Activated T-cell treated with anti-CD3 and anti-CD28 coated beads for 1 hour (primary cell): ENCODE measurements at regions not wholly inside any gene's neighbourhood (a gene's known extent, or its start where the extent isn't known, plus 50 kb on each side); places are given as distances from the start of the nearest gene placed in this dataset.
"Not testable (repeated sequence)": the region's sequence is repeated elsewhere in the genome, so short reads cannot be mapped to it uniquely, and the experiment has no call there.

Source experiments
- DNase-seq: peaks from one replicate; pipeline ENCODE4 v3.0.0-alpha.2; 2020; ENCODE audit warnings: low read depth

DNA sequence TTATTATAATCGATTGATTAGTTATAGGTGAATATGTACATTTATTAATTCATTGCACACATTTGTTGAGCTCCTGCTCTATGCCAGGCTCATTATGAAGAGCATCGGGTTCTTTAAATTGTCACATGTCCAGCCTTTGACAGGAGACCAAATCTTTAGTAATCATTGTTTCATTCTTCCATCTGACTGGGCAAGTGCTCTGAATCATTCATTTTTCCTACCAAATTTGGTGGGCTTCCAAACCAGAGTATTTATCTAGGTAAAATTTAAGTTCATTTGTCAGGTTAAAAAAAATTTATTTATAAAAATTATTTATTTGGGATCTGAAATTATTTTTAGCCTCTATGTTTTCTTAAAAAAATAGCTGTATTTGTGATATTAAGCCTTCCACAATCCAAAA, 404.9 kb upstream of the MMS22L start:
- DNase-seq, result no peak

DNA sequence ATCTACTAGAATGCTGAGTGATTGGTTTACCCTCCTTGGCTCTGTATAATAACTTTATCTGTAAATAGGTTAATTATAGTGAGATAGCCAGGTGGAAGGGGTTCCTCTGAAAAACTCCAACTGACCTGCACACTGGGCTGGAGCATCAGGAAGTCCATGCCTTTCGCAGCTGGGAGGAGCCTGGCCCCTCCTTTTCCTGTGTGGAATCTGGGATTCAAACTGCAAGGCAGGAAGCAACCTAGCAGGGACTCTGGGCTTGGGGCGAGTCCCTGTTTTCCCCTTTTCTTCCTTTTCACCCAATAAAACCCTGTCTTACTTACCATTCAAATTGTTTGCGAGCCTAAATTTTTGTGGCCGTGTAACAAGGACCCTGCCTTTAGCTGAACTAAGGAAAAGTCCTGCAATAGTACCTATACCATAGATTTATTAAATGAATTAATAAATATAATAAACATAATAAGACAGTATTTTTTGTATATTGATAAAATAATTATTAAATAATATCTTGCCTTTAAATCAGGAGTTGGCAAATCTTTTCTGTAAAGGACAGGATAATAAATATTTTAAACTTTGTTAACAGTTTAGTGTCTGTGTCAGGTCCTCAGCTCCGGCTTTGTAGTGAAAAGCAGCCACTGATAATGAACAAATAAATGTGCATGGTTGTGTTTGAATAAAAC, 406.2 kb upstream of the MMS22L start:
- DNase-seq, result no peak

DNA sequence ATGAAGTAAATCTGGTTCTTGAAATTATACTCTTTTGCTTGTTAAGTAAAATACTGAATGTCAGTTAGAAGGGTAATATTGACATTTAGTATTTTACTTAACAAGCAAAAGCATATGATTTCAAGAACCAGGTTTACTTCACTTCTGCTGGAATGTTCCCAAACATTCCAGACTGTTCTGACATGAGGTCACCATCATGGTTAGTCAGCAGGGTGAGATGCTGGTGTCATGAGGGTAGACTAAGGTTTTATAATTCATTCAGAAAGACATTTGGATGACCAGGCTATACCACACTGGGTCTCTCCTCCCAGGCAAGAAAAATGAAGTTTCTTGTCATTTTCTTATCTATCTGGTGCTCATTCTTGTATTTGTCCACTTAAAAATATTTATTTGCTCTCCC, 414.4 kb upstream of the MMS22L start:
- no peak for DNase-seq

DNA sequence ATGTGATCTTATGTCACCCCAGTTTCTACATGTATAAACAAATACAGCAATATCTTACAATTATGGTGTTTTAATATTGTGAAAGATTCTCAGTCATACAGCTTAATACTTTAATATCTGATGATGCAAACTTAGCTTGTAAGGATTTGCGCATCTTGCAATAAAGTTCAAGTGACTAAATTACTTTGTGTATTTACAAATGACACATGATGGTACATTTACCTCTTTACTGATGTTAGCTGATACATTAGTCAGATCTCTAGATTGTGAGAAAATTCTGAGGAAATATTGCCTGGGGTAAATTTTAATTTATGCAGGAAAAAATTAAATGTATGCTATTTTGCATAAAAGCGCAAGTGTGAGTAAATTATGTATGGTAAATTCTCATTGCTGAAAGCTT, 418.8 kb upstream of the MMS22L start:
- no peak for DNase-seq

DNA sequence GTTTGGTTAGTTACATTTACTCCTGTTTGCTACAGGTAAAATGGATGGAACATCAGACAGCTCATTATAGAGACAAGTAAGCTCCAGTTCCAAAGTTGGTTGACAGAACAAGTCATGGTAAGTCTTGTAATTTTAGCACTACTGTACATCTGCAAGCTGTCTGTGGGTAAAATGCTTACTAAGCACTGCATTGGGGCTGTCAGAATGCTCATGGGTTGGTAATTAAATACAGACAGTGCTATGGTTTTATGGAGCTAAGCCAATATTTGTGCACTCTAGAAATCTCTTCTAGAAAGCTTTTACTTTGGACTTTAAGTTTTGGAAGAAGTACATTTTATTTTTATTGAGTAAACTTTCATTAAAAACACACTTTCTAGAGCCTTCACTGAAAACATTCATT, 419.2 kb upstream of the MMS22L start:
- no peak for DNase-seq

DNA sequence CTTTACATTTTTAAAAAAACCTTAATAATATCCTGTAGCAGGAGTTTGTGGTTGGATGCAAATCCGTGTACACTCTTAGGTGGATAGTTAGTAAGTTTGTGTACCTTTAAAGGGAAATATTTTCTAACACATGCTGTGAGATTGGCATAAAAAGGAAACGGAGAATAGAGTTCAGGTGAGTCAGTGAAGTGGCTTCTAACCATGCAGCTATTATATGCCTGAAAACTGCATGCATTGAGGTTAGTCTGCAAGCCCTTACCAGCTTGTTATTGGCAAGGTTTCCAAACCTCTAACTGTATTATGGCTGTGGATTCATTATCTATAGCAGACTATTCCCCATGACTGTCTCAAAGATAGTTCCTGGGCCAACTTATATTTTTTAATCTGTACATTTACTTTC, 420.6 kb upstream of the MMS22L start:
- DNase-seq, result no peak

DNA sequence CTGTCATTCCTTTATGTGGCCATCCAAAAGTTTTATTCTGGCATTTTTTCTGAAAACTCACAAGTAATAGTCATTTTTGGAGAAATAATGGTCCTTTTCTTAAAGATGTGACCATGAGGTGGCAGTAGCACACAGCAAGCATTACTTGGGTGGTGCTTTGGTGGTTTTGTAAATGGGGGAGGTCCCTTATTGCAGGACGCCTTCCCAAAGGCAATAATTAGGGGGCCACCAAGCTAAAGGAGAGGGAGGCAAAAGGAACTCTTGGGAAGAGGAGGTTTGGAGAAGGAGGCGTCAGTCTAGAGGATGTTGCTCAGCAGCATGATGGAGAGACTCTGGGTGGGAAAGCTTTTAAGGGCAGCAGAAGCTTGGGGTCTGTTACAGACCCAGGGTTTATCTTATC, 422.6 kb upstream of the MMS22L start:
- DNase-seq, result no peak

DNA sequence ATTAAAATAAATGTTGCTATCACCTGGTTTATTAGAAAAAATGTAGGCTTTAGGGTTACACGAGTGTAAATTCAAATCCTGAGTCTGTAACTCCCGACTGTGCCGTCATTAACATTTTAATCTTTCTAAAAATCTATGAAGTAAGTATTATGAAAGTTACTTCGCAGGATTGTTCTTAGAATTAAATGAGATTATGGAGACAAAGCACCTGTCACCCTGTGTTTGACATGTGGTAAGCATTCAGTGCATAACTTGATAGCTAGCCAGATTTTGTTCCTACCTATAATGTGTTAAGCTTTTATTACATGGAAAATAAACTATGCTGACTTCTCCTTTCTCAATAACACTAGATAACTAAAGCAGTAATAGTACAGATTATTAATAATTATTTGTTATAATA, 429.7 kb upstream of the MMS22L start:
- DNase-seq, result no peak

DNA sequence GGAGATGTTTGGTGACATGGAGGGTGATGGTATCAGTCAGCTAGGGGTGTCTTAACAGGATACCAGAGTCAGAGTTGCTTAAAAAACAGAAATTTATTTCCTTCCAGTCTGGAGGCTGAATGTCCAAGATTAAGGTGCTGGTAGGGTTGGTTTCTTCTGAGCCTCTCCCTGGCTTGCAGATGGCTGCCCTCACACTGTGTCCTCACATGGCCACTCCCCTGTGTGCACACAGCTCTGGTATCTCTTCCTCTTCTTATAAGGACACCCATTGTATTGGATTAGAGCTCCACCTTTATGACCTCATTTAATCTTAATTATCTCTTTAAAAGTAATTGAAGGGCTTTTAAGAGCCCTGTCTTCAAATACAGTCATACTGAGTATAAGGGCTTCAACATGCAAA, 431.8 kb upstream of the MMS22L start:
- no peak for DNase-seq

DNA sequence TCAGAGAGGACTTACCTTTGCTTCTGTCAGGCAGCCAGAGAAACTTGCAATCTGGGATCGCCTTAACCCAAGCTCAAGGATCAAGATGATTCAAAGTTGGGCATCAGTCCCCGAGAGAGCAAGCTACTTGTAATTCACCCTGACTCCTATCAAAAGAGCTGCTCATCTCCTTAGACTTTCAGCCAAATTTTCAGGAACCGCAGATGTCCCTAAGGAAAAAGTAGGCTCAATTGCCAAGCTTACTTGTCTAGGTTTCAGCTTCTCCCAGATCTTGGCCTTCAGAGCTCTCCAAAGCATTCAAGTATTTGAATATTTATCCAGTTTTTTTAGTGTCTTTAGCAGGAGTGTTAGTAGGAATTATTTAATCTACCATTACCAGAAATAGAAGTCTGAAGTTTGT, 434.1 kb upstream of the MMS22L start:
- no peak for DNase-seq

DNA sequence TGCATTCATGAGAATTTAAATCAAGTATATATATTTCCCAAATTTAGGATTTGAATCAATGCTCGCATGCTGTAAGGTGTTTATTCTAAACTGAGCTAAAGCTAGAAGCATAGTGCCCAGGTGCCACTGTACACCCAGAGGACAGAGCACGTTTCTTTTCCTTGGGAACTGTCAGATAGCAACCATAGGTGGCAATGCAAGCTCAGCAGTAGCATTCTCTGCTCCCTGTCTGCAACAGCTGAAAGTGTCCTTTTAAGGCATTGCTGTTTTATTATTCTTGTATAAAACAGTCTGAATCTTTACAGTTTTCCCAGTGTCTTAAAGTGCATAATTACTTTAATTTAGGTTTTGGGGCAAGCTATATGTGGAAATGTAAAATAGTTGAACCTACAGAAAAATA, 443.4 kb upstream of the MMS22L start:
- DNase-seq, result no peak

DNA sequence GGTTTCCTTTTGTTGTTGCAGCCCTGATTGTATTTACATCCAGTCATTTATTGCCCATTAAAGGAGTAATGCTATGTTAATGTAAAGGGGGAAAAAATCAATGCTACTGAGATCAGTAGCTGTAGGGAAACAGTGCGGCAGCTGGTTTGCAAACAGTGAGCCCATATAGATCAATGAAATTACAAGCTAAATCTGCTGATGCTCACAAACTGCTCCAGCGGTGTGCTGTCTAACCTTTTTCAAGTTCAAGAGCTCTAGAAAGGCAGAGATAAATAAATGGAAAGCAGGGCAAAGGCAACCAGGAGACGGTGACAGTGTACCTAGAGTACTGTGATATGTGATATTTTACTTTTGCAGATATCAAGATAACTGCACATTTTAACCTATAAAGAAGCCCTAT, 449.0 kb upstream of the MMS22L start:
- no peak for DNase-seq

DNA sequence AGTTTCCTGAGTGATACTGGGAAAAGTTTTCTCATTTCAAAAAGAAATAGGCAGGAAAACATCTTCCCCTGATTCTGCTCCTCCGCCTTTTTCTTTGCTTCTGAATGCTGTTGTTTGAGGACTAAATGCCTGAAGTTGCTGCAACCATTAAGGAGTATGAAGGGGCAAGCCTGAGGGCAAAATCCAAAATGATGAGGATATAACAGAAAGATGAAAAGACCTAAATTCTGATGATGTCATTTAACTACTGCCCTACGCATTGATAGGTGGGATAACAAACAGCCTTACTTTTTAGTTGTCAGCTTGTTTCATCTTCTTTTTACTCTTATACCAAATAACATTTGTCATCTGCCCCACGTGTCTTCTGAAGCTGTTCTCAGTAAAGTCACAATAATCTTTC, 474.6 kb upstream of the MMS22L start:
- no peak for DNase-seq

DNA sequence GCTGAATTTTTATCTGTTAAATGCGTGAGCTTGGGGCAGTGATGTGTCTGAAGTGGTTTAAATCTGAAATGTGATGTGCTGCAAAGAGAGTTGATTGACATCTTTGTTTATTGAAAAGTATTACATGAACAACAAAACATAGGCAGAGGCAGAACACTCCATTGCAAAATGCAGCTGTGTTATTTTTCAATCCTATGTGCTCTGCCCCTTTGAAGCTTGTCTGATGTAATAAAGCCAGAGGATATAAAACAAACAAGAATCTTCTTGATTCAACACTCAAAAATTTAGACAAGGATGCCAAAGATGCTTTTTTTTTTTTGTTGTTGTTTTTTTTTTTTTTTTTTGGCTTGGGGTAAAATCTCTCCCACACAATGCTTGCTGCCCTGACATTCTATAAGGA, 482.4 kb upstream of the MMS22L start:
- DNase-seq, result no peak

DNA sequence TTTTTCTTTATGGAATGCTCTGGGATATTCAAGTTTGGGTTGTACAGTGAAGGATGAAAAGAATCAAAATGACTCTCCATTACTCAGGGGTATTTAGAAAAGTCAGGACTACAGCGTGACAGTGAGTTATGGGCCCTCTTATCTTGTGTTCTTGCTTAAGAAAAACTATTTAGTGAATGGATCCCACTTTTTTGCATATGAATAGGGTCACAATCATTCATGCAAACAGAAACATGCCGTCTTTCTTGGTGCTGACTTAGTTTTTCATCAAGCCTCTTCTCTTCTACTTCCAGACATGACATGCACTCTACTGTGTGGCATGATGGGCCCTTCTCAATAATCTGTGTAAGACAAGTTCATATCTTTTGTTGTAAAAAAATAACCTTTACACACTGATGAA, 488.4 kb upstream of the MMS22L start:
- no peak for DNase-seq

DNA sequence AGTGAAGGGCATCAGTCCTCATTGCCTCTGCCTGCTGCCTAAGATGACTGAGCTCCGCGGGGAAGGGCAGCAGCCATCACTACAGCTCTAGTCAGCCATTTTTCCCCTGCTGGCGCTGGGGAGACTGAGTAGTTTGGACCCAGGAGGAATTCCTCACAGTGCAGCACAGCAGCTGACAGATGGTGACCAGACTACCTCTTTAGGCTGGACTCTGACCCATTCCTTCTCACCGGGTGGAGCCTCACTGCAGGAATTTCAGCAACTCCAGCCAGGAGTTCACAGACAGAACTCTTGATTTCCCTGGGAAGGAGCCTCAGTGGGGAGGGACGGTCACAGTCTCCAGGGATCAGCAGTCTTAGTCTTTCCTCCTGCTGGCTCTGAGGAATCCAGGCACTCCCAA, 492.0 kb upstream of the MMS22L start:
- no peak for DNase-seq

DNA sequence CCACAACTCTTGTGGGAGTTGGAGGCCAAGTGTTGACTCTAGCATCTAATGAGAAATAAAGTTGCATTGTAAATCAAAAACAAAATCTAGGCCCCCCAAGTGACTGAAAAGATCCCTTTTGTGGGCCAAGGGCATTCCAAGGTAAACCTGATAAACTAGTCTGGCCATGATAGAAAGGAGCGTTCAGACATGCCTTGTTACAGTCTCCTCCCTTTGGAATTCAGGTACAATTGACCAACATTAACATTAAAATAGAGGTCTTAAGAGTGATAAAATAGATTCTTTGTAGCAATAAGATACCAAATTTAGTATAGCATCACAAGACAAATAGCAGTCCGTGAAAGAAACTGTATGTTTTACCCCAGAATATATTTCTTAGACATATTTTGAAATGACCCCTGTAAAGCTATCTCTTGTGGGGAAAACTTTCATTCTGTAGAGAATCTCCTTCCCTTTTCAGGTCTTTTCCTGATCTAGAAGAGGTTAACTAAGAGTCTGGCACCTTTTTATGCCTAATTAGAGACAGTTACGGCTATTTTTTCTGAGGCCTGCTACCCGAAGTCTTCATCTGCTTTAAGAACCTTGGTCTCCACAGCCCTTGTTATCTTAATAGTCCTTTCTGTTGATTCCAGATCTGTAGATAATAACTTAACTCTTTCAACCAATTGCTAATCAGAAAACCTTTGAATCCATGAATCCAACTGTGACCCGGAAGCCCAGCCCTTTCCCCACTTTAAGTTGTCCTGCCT, 495.4 kb upstream of the MMS22L start:
- DNase-seq, result no peak

DNA sequence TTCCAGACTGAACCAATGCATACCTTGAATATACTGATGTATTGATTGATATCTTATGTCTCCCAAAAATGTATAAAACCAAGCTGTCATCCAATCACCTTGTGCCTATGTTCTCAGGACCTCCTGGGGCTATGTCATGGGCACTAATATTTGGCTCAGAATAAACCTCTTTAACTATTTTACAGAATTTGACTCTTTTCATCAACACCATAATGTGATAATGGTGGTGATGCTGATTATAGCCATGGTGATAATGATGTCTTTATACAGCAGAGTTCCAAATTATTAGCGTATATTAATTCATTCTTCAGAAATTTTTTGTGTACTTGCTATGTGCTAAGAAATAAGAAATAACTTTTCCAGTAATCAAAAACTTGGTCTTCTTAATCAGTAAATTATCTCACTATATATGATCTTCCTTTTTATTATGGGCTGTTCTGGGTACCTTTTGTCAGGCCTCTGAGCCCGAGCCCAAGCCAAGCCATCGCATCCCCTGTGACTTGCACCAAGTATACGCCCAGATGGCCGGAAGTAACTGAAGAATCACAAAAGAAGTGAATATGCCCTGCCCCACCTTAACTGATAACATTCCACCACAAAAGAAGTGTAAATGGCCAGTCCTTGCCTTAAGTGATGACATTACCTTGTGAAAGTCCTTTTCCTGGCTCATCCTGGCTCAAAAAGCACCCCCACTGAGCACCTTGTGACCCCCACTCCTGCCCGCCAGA, 496.2 kb upstream of the MMS22L start:
- not testable (repeated sequence) for DNase-seq

DNA sequence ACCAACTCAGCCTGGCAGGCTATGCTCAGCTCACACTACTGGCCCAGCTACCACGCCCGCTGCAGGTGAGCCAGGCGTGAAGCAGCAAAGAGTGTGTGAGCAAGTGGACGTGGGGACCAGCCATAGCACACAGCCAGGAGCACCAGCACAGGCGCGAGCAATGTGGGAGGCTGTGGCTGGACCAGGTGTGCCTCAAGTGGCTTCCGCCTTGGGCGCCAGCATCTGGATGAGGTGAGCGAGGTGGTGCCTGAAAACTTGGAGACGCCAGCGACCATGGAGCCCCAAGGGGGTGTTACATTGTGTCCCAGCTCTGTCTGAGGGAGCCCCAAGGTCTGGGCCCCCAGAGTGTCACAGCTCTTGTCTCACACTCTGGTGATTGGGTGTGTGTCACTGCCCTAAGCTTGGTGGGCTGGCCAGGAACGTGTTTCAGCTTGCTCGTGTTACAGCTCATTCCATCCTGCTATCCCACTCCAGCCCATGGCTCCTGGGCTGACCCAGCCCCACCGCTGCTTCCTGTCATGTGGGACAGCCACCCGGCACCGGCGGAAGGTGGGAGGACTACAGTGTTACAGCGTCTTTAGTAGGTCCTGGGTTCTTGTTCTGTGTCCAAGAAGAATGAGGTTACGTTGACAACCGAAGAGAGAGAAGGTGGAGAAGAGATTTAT, 508.0 kb upstream of the MMS22L start:
- DNase-seq, result no peak

DNA sequence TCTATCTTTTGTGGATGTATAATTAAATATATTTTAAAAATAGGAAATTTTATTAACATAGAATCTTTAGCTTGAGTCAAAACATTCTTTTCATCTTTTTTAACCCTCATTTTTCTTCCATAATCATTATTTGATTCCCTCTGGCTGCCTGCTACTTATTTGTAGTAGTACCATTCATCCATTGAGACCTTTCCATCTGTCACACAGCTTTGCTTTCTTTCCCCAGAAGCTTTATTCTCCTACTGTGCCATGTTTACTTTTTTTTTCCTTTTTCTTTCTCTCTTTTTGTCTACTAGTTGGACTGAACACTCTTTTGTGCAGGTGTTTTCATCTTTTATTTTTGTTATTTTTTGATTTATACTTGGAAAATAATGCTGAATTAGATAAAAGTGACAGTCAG, 522.6 kb upstream of the MMS22L start:
- DNase-seq, result no peak

DNA sequence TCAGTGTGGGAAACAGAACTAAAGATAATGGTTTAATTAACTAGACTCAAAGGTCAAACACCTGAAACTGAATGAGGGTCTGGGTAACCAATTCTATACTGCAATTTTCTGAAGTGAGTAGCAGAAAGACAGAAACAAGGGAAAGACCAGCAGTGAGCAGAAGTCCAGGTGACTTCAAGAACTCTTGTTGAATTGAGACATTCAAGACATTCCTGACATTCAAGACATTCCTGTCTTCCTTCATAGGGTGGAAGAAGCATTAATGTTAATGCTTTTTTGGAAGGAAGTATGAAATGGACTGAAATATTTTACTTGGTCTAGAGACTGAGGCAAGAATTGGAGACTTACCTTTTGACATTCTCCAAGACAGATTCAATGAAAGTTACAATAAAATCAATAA, 529.9 kb upstream of the MMS22L start:
- no peak for DNase-seq

DNA sequence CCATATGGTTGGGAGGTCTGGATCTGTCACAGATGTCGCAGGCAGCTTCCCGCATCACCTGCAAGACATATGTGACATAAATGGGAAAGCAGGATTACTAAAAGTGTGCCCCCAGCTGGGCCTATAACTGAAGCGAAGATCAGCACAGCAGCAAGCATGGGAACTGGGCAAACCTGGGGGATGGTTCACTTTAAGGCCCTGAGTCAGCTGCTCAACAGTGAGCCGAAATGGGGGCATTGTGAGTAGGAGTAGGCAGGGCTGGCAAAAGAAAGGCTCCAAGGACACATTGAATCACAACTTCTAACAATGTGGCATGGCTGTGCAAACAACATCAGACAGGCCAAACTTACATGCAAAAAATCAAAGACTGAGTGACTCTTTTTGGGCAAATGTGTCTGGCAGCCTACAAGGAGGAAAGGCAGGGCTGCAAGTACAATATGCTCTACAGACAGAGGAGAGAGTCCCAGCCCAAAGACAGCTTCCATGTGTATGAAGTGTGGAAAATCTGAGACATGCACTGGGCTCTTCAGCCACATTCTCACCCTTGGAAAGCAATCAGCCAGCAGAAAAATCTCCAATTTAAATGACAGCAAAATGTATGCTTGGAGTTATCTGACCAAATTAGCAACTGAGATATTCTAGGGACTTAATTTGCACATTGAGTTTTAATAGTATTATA, 531.0 kb upstream of the MMS22L start:
- no peak for DNase-seq
